ENCODE measurements at regions not wholly inside any gene's neighbourhood (a gene's known extent, or its start where the extent isn't known, plus 50 kb on each side); places are given as distances from the start of the nearest gene placed in this dataset.

GRCh38 chr1:79524126-79524525 lies 517.6 kb upstream of the ADGRL4 start:
- no peak for TF ChIP-seq CTCF (IDR thresholded peaks at IDR 0.05; ENCODE audit: low read length)
- no peak for TF ChIP-seq EZH2 (optimal IDR thresholded peaks at IDR 0.05; ENCODE audit: low read depth, low read length)

Measured in MM.1S (cell line).